SK-N-SH treated with all-trans-retinoic acid at 6 μM for 48 hours (cell line): ENCODE measurements at regions not wholly inside any gene's neighbourhood (a gene's known extent, or its start where the extent isn't known, plus 50 kb on each side); places are given as distances from the start of the nearest gene placed in this dataset.

Experiments
- ATAC-seq: fragments of 200-7000 bp; cut with Tn5 transposase; 3 replicates; pipeline ENCODE4 v1.9.1; 2020; ENCODE audit warnings: mild to moderate bottlenecking, moderate library complexity
- ARNTL ChIP-seq: fragments of 450-650 bp; formaldehyde crosslinking; IDR thresholded peaks from 2 replicates; pipeline ENCODE4 v1.5.0; 2020; ENCODE audit warnings: low read depth, mild to moderate bottlenecking, moderate library complexity, borderline replicate concordance
- CREB5 ChIP-seq: fragments of 250-450 bp; sonication (Bioruptor Pico); IDR thresholded peaks from 2 replicates; pipeline ENCODE4 v1.5.1; 2020; ENCODE audit warnings: low read depth, mild to moderate bottlenecking, moderate library complexity
- CSDC2 ChIP-seq: fragments of 250-450 bp; sonication (Bioruptor Pico); IDR thresholded peaks from 2 replicates; pipeline ENCODE4 v1.5.0; 2020; ENCODE audit warnings: mild to moderate bottlenecking, moderate library complexity
- ESRRG ChIP-seq: fragments of 250-450 bp; sonication (Bioruptor Pico); IDR thresholded peaks from 2 replicates; pipeline ENCODE4 v1.6.1; 2021; ENCODE audit warnings: mild to moderate bottlenecking
- GLIS3 ChIP-seq: fragments of 250-450 bp; sonication (Bioruptor Pico); IDR thresholded peaks from 2 replicates; pipeline ENCODE4 v1.5.0; 2020; ENCODE audit warnings: mild to moderate bottlenecking, moderate library complexity
- ISL1 ChIP-seq: fragments of 250-450 bp; sonication (Bioruptor Pico); IDR thresholded peaks from 2 replicates; pipeline ENCODE4 v2.1.2; 2022; ENCODE audit warnings: mild to moderate bottlenecking, moderate library complexity
- OSR1 ChIP-seq: fragments of 250-450 bp; sonication (Bioruptor Pico); IDR thresholded peaks from 2 replicates; pipeline ENCODE4 v1.8.0; 2022; ENCODE audit warnings: moderate library complexity, mild to moderate bottlenecking, inconsistent platforms
- PATZ1 ChIP-seq: fragments of 250-450 bp; sonication (Bioruptor Pico); IDR thresholded peaks from 2 replicates; pipeline ENCODE4 v1.8.0; 2020; ENCODE audit warnings: mild to moderate bottlenecking, moderate library complexity, borderline replicate concordance
- PPARA ChIP-seq: fragments of 250-450 bp; sonication (Bioruptor Pico); IDR thresholded peaks from 2 replicates; pipeline ENCODE4 v1.5.0; 2020; ENCODE audit warnings: mild to moderate bottlenecking, borderline replicate concordance
- RARB ChIP-seq: fragments of 250-450 bp; sonication (Bioruptor Pico); IDR thresholded peaks from 2 replicates; pipeline ENCODE4 v1.8.0; 2021; ENCODE audit warnings: mild to moderate bottlenecking, moderate library complexity
- SNAI2 ChIP-seq: fragments of 250-450 bp; sonication (Bioruptor Pico); IDR thresholded peaks from 2 replicates; pipeline ENCODE4 v1.5.0; 2020; ENCODE audit warnings: mild to moderate bottlenecking, moderate library complexity
- TCF4 ChIP-seq: fragments of 250-450 bp; sonication (Bioruptor Pico); IDR thresholded peaks from 2 replicates; pipeline ENCODE4 v1.8.0; 2021; ENCODE audit warnings: mild to moderate bottlenecking, moderate library complexity, borderline replicate concordance
- TOX ChIP-seq: fragments of 250-450 bp; sonication (Bioruptor Pico); IDR thresholded peaks from 2 replicates; pipeline ENCODE4 v1.8.0; 2021; ENCODE audit warnings: mild to moderate bottlenecking, moderate library complexity, borderline replicate concordance
- ZC3H10 ChIP-seq: fragments of 250-450 bp; sonication (Bioruptor Pico); IDR thresholded peaks from 2 replicates; pipeline ENCODE4 v1.5.1; 2021; ENCODE audit warnings: mild to moderate bottlenecking, moderate library complexity
- ZFP3 ChIP-seq: fragments of 250-450 bp; sonication (Bioruptor Pico); IDR thresholded peaks from 2 replicates; pipeline ENCODE4 v1.5.0; 2020; ENCODE audit warnings: mild to moderate bottlenecking, moderate library complexity
- ZNF565 ChIP-seq: fragments of 450-650 bp; formaldehyde crosslinking; conservative IDR thresholded peaks from 2 replicates; pipeline ENCODE4 v1.5.0; 2020; ENCODE audit warnings: low read depth, mild to moderate bottlenecking, moderate library complexity
- ZNF70 ChIP-seq: fragments of 450-650 bp; formaldehyde crosslinking; IDR thresholded peaks from 2 replicates; pipeline ENCODE4 v1.5.0; 2020; ENCODE audit warnings: mild to moderate bottlenecking, moderate library complexity
- ZNF8 ChIP-seq: fragments of 450-650 bp; formaldehyde crosslinking; IDR thresholded peaks from 2 replicates; pipeline ENCODE4 v1.5.0; 2020; ENCODE audit warnings: mild to moderate bottlenecking, moderate library complexity
- TF ChIP-seq, protein P1 (sequence below): fragments of 250-450 bp; sonication (Bioruptor Pico); IDR thresholded peaks from 2 replicates; pipeline ENCODE4 v1.5.0; 2020; ENCODE audit warnings: mild to moderate bottlenecking, moderate library complexity
- TF ChIP-seq, protein P2 (sequence below): fragments of 250-450 bp; sonication (Bioruptor Pico); IDR thresholded peaks from 2 replicates; pipeline ENCODE4 v1.8.0; 2021; ENCODE audit warnings: low read depth, mild to moderate bottlenecking, moderate library complexity, borderline replicate concordance
- TF ChIP-seq, protein P3 (sequence below): fragments of 250-450 bp; sonication (Bioruptor Pico); IDR thresholded peaks from 2 replicates; pipeline ENCODE4 v1.5.1; 2021; ENCODE audit warnings: mild to moderate bottlenecking, moderate library complexity

GRCh38 chr3:40608091-40608490 is 83.3 kb downstream of the ZNF621 start:
- TF ChIP-seq GLIS3 (CRISPR knock-in tag) (no peak), PATZ1 (CRISPR knock-in tag) (no peak), CREB5 (CRISPR knock-in tag) (no peak), TCF4 (CRISPR knock-in tag) (no peak), TOX (CRISPR knock-in tag) (no peak), OSR1 (CRISPR knock-in tag) (no peak), ZFP3 (CRISPR knock-in tag) (no peak), ZC3H10 (CRISPR knock-in tag) (no peak), ESRRG (CRISPR knock-in tag) (no peak), ZNF8 (CRISPR knock-in tag) (no peak), ZNF565 (no peak), SNAI2 (CRISPR knock-in tag) (no peak), PPARA (CRISPR knock-in tag) (no peak), CSDC2 (CRISPR knock-in tag) (no peak), ISL1 (CRISPR knock-in tag) (no peak)
- TF ChIP-seq, protein P1, sequence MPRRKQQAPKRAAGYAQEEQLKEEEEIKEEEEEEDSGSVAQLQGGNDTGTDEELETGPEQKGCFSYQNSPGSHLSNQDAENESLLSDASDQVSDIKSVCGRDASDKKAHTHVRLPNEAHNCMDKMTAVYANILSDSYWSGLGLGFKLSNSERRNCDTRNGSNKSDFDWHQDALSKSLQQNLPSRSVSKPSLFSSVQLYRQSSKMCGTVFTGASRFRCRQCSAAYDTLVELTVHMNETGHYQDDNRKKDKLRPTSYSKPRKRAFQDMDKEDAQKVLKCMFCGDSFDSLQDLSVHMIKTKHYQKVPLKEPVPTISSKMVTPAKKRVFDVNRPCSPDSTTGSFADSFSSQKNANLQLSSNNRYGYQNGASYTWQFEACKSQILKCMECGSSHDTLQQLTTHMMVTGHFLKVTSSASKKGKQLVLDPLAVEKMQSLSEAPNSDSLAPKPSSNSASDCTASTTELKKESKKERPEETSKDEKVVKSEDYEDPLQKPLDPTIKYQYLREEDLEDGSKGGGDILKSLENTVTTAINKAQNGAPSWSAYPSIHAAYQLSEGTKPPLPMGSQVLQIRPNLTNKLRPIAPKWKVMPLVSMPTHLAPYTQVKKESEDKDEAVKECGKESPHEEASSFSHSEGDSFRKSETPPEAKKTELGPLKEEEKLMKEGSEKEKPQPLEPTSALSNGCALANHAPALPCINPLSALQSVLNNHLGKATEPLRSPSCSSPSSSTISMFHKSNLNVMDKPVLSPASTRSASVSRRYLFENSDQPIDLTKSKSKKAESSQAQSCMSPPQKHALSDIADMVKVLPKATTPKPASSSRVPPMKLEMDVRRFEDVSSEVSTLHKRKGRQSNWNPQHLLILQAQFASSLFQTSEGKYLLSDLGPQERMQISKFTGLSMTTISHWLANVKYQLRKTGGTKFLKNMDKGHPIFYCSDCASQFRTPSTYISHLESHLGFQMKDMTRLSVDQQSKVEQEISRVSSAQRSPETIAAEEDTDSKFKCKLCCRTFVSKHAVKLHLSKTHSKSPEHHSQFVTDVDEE (CRISPR knock-in tag), result no peak
- TF ChIP-seq, protein P2, sequence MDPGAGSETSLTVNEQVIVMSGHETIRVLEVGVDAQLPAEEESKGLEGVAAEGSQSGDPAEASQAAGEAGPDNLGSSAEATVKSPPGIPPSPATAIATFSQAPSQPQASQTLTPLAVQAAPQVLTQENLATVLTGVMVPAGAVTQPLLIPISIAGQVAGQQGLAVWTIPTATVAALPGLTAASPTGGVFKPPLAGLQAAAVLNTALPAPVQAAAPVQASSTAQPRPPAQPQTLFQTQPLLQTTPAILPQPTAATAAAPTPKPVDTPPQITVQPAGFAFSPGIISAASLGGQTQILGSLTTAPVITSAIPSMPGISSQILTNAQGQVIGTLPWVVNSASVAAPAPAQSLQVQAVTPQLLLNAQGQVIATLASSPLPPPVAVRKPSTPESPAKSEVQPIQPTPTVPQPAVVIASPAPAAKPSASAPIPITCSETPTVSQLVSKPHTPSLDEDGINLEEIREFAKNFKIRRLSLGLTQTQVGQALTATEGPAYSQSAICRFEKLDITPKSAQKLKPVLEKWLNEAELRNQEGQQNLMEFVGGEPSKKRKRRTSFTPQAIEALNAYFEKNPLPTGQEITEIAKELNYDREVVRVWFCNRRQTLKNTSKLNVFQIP (CRISPR knock-in tag), result no peak
- TF ChIP-seq, protein P3, sequence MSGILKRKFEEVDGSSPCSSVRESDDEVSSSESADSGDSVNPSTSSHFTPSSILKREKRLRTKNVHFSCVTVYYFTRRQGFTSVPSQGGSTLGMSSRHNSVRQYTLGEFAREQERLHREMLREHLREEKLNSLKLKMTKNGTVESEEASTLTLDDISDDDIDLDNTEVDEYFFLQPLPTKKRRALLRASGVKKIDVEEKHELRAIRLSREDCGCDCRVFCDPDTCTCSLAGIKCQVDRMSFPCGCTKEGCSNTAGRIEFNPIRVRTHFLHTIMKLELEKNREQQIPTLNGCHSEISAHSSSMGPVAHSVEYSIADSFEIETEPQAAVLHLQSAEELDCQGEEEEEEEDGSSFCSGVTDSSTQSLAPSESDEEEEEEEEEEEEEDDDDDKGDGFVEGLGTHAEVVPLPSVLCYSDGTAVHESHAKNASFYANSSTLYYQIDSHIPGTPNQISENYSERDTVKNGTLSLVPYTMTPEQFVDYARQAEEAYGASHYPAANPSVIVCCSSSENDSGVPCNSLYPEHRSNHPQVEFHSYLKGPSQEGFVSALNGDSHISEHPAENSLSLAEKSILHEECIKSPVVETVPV (CRISPR knock-in tag), result no peak
- no peak for ATAC-seq

- no peak for ATAC-seq
- TF ChIP-seq ARNTL (CRISPR knock-in tag), result no peak
- no peak for TF ChIP-seq ZNF565
- no peak for TF ChIP-seq CSDC2 (CRISPR knock-in tag)
- TF ChIP-seq ESRRG (CRISPR knock-in tag), result no peak
- no peak for TF ChIP-seq ZFP3 (CRISPR knock-in tag)
- no peak for TF ChIP-seq RARB (CRISPR knock-in tag)
- no peak for TF ChIP-seq ZNF70 (CRISPR knock-in tag)
- no peak for TF ChIP-seq CREB5 (CRISPR knock-in tag)
- TF ChIP-seq SNAI2 (CRISPR knock-in tag), result no peak
- TF ChIP-seq TCF4 (CRISPR knock-in tag), result no peak
- TF ChIP-seq GLIS3 (CRISPR knock-in tag), result no peak
- TF ChIP-seq, protein P1 (CRISPR knock-in tag), result no peak
- no peak for TF ChIP-seq ISL1 (CRISPR knock-in tag)
- TF ChIP-seq TOX (CRISPR knock-in tag), result no peak
These were observed 88.5 kb downstream of the ZNF621 start for GRCh38 chr3:40613306-40613705.
